ENCODE measurements at regions not wholly inside any gene's neighbourhood (a gene's known extent, or its start where the extent isn't known, plus 50 kb on each side); places are given as distances from the start of the nearest gene placed in this dataset.
"Not testable (repeated sequence)": the region's sequence is repeated elsewhere in the genome, so short reads cannot be mapped to it uniquely, and the experiment has no call there.

- TF ChIP-seq CTCF, POLR2A (IDR thresholded peaks at IDR 0.05): not testable (repeated sequence)
Measured at GRCh38 chr16:5161888-5162287, 64.3 kb upstream of the EEF2KMT start.
